ENCODE measurements at regions not wholly inside any gene's neighbourhood (a gene's known extent, or its start where the extent isn't known, plus 50 kb on each side); places are given as distances from the start of the nearest gene placed in this dataset.
A peak's percentile ranks its signal among the peaks of the same experiment; 100 is the strongest.
"Not testable (repeated sequence)": the region's sequence is repeated elsewhere in the genome, so short reads cannot be mapped to it uniquely, and the experiment has no call there.

- DNase-seq (ENCODE audit: low read depth) = no peak
These were observed 372.4 kb downstream of the CCSER2 start for GRCh38 chr10:84700668-84701369.

DNA sequence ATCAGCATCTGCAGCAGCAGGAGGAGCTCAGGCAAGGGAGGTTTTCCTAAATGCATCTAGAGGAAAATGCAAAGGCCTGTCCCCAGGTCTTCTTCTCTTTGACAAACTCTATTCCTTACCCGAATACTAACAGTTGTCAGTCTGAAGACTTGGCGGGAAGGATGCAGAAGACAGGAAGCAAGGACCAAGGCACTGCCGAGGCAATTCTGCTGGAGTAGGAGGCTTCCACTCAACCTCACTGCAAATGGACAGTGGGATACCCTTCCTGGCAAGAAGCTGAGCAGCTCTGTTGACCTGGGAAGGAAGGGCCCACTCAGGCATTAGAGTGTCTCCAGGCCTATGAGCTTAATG, 373.0 kb downstream of the CCSER2 start:
- no peak for DNase-seq (ENCODE audit: low read depth)

- no peak for DNase-seq (ENCODE audit: low read depth)
These were observed 375.7 kb downstream of the CCSER2 start for GRCh38 chr10:84704101-84704500.

DNA sequence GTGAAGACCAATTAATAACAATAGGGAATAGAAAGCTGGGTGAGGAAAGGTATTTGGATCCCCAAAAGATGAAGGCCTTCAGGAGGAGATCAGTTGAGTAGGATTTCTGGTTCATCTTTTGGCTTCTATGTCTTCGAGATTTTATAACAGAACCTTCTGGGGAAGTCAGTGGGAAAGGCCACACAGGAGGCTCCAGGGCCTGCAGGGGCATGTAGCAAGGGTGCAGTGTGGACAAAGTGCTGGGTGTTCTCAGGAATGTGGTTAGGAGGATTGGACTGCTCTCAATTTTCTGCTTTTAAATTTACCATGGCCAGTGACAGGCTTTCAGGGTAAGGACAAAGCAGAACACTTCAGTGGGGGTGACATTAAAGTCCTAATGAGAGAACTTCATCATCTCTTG, 378.0 kb downstream of the CCSER2 start:
- DNase-seq (ENCODE audit: low read depth) = no peak

GRCh38 chr10:84706875-84707274, 378.5 kb downstream of the CCSER2 start:
- DNase-seq (ENCODE audit: low read depth) = peak; percentile 42

GRCh38 chr10:84715911-84716310, 387.5 kb downstream of the CCSER2 start:
- DNase-seq (ENCODE audit: low read depth) = peak; percentile 7

DNA sequence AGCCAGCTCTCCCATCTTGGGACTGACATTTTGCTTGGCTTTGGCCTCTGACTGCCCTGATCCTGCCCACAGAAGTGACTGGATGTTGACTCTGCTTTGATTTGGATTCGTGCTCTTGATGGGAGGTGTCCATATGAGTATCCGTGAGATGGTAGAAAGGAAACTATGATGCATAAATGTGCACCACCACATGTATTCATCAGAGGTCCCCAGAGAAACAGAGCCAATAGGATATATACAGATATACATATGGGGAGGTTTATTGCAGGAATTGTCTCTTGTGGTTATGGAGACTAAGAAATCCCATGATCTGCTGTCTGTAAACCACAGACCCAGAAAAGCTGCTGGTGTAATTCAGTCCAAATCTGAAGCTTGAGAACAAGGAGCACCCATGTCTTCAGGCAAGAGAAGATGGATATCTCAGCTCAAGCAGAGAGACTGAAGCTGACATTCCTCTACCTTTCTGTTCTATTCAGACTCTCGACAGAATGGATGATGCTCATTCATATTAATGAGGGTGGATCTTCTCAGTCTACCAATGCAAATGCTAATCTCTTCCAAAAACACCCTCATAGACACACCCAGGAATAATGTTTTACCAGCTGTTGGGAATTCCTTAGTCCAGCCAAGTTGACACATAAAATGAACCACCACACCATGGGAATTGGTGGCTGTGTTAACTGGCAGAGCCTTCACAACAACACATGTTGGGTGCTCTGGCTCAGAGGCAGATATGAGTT, 390.7 kb downstream of the CCSER2 start:
- DNase-seq (ENCODE audit: low read depth) = no peak

- DNase-seq (ENCODE audit: low read depth) = no peak
These were observed 391.3 kb downstream of the CCSER2 start for GRCh38 chr10:84719687-84720086.

- no peak for DNase-seq (ENCODE audit: low read depth)
These were observed 399.0 kb downstream of the CCSER2 start for GRCh38 chr10:84727398-84727797.

- not testable (repeated sequence) for DNase-seq (ENCODE audit: low read depth)
These were observed 410.7 kb downstream of the CCSER2 start for GRCh38 chr10:84739126-84739525.

DNA sequence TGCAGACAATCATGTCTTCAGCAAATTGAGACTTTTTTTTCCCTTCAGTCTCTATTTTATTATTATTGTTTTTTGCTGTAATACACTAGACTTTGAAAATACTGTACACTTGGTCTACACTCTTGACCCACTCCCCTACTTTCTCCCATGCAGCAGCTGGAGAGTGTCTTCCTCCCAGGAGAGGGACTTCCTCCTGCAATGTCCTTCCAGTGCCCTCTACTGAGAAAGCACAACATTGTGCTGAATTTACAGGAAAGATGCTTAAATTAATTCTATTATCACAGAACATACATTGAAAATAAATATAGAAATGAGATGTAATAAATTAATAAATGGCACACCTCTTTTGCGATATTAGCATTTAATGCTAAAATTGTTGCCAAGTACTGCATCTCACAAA, 411.3 kb downstream of the CCSER2 start:
- no peak for DNase-seq (ENCODE audit: low read depth)

GRCh38 chr10:84743483-84743882, 415.1 kb downstream of the CCSER2 start:
- DNase-seq (ENCODE audit: low read depth) = no peak

DNA sequence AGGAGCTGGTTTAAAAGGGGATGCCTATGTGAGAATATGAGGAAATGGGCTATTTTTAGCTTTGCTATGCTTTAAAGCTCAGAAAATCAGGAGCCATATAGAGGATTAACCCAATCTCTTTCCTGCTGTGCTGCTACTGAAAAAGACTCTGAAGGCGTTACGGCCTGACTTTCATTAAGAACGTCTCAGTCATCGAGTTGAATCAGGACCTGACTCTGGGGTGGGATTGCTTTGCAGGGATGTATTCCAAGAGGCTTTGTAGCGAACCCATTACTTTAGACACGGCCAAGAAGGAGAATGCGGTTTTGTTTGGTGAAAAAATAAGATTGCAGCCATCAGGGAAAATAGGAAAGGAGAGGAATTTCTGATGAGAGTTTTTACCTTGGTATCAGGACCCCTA, 426.9 kb downstream of the CCSER2 start:
- no peak for DNase-seq (ENCODE audit: low read depth)

DNA sequence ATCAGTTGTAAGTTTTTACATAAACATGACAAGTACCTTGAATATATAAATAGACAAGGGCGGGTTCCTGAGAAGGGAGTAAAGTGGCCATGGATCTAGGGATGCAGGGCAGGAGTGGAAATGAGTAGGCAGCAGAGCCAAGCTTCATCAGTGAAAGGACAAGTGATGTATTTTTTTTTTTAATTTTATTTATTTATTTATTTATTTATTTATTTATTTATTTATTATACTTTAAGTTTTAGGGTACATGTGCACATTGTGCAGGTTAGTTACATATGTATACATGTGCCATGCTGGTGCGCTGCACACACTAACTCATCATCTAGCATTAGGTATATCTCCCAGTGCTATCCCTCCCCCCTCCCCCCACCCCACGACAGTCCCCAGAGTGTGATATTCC, 428.3 kb downstream of the CCSER2 start:
- not testable (repeated sequence) for DNase-seq (ENCODE audit: low read depth)

DNA sequence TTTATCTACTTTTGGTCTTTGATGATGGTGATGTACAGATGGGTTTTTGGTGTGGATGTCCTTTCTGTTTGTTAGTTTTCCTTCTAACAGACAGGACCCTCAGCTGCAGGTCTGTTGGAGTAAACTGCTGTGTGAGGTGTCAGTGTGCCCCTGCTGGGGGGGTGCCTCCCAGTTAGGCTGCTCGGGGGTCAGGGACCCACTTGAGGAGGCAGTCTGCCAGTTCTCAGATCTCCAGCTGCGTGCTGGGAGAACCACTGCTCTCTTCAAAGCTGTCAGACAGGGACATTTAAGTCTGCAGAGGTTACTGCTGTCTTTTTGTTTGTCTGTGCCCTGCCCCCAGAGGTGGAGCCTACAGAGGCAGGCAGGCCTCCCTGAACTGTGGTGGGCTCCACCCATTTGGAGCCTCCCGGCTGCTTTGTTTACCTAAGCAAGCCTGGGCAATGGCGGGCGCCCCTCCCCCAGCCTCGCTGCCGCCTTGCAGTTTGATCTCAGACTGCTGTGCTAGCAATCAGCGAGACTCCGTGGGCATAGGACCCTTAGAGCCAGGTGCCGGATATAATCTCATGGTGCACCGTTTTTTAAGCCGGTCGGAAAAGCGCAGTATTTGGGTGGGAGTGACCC, 433.7 kb downstream of the CCSER2 start:
- DNase-seq (ENCODE audit: low read depth) = not testable (repeated sequence)

DNA sequence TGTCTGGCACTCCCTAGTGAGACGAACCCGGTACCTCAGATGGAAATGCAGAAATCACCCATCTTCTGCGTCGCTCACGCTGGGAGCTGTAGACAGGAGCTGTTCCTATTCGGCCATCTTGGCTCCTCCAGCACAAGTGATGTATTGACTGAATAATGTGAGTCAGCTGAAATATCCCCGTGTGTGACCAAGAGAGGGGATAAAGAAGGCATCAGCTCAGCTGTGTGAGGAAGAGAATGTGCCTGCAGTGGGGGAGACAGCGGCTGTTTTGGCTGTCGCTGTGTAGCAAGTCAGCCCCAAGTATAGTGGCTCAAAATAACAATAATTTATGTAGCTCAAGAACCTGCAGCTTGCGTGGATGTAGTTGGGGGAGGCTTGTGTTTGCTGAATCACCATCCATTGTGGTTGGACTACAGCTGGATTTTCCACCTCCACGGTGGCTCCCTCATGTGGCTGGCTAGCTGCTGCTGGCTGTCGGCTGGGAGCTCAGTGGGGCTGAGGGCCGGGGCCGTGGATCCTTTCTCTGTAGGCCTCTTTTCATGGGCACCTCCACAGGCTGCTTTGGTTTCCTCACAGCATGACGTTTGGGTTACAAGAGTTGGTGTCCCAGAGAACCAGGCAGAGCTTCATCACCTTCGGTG, 434.5 kb downstream of the CCSER2 start:
- DNase-seq (ENCODE audit: low read depth) = no peak

GRCh38 chr10:84763965-84764364, 435.6 kb downstream of the CCSER2 start:
- no peak for DNase-seq (ENCODE audit: low read depth)

GRCh38 chr10:84765086-84765485, 436.7 kb downstream of the CCSER2 start:
- no peak for DNase-seq (ENCODE audit: low read depth)

- DNase-seq (ENCODE audit: low read depth) = no peak
These were observed 437.3 kb downstream of the CCSER2 start for GRCh38 chr10:84765656-84766055.

DNA sequence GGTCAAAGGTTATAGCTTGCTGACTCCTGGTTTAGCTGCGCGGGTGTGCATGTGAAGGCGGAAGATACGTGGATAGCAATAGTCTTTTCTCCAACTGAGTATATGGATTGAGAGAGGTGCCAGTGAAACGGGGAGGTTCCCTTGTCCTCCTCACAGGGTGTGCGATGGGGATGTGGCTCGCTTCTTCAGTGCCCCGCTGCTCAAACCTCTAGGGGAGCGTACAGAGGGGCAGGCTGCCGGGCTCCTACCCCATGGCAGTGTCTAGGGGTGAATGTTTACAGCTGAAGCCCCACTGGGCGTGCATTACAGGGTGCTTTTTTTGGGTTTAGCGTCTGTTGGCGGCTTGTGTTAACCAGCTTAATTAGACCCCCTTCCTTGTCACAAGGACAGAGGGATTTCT, 438.5 kb downstream of the CCSER2 start:
- DNase-seq (ENCODE audit: low read depth) = no peak

DNA sequence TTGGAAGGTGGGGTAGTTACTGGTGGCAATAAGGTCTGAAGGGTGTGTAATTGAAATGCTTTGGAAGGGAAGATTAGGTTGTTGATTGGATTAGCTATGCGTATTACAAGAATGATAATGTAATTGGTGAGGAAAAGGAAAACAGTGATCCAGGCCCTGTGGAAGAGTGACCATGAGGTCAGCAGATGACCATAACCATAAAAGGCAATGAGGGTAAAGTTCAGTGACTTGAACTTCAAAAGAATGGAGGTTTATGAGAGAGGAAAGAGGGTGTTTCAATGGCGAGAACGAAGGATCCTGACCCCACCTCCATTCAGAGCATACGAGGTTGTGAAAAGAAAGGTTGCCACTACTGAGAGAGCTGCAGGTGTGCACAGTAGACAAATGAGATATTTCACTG, 439.7 kb downstream of the CCSER2 start:
- DNase-seq (ENCODE audit: low read depth) = no peak

GRCh38 chr10:84770824-84771223, 442.4 kb downstream of the CCSER2 start:
- DNase-seq (ENCODE audit: low read depth) = no peak

DNA sequence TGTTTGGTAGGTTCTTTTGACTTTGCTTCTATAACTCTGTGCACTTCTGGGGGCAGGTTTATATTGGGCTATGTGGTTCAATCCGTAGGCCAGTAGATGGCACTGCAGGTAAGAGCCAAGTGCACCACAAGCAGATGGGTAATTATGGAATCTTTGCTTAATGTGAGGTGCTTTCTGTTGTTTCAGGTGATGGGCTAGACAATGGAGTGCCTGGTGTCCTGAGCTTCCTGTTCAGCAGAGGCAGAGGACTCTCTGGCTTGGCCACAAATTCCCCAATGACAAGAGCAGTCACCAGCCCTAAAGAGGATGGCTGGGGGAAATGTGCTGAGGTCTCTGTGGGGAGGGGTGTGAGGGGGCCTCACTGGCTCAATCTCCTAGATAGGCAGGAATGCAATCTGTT, 455.0 kb downstream of the CCSER2 start:
- DNase-seq (ENCODE audit: low read depth) = peak; percentile 33
